Mesenchymal stem cell (in vitro differentiated cells and primary cell): ENCODE measurements at regions not wholly inside any gene's neighbourhood (a gene's known extent, or its start where the extent isn't known, plus 50 kb on each side); places are given as distances from the start of the nearest gene placed in this dataset.
"Not testable (repeated sequence)": the region's sequence is repeated elsewhere in the genome, so short reads cannot be mapped to it uniquely, and the experiment has no call there.

ENCODE experiments used
- DNase-seq: peaks from one replicate; pipeline ENCODE4 v3.0.0-alpha.2; 2013
- H2AFZ ChIP-seq: one replicate; pipeline ENCODE4 v1.6.1; 2013; ENCODE audit warnings: low read depth, mild to moderate bottlenecking, control low read depth, inconsistent platforms, low read length, moderate library complexity
- H2AK5ac ChIP-seq: 2 replicates; pipeline ENCODE4 v1.6.1; 2013; ENCODE audit warnings: low read length, moderate library complexity, mild to moderate bottlenecking, inconsistent platforms; ENCODE audit not compliant: severe bottlenecking
- H2BK120ac ChIP-seq: one replicate; pipeline ENCODE4 v1.6.1; 2013; ENCODE audit warnings: low read depth, mild to moderate bottlenecking, inconsistent platforms, low read length, moderate library complexity
- H2BK12ac ChIP-seq, 2 experiments: one replicate each; pipeline ENCODE4 v1.6.1; 2013; ENCODE audit warnings: inconsistent platforms in 2 of 2, low read length in 2 of 2, mild to moderate bottlenecking in 2 of 2, moderate library complexity in 2 of 2, control low read depth in 1 of 2
- H2BK15ac ChIP-seq: one replicate; pipeline ENCODE4 v1.6.1; 2013; ENCODE audit warnings: mild to moderate bottlenecking, low read depth, inconsistent platforms; ENCODE audit not compliant: poor library complexity, severe bottlenecking
- H2BK5ac ChIP-seq: 2 replicates; pipeline ENCODE4 v1.6.1; 2013; ENCODE audit warnings: low read depth, mild to moderate bottlenecking, low read length, control low read depth, inconsistent platforms; ENCODE audit not compliant: poor library complexity, severe bottlenecking
- H3K14ac ChIP-seq, 2 experiments: one replicate each; pipeline ENCODE4 v1.6.1; 2013; ENCODE audit warnings: inconsistent platforms in 2 of 2, low read length in 2 of 2, control low read depth in 1 of 2, mild to moderate bottlenecking in 1 of 2, moderate library complexity in 1 of 2
- H3K18ac ChIP-seq, 2 experiments: one replicate each; pipeline ENCODE4 v1.6.1; 2013; ENCODE audit warnings: inconsistent platforms in 2 of 2, low read length in 2 of 2, control low read depth in 1 of 2, low read depth in 1 of 2, mild to moderate bottlenecking in 1 of 2
- H3K23ac ChIP-seq, 2 experiments: one replicate each; pipeline ENCODE4 v1.6.1; 2013; ENCODE audit warnings: inconsistent platforms in 2 of 2, low read length in 2 of 2, mild to moderate bottlenecking in 2 of 2, moderate library complexity in 2 of 2, control low read depth in 1 of 2
- H3K27ac ChIP-seq: 2 replicates; pipeline ENCODE4 v1.5.1; 2013; ENCODE audit warnings: mild to moderate bottlenecking, moderate library complexity, low read length, control low read depth, inconsistent platforms; ENCODE audit not compliant: poor library complexity, severe bottlenecking
- H3K27me3 ChIP-seq, 2 experiments: 2 replicates each; pipeline versions ENCODE4 v1.6.1 to v1.7.0; 2013; ENCODE audit warnings: low read length in 2 of 2, mild to moderate bottlenecking in 2 of 2, moderate library complexity in 2 of 2, control low read depth in 1 of 2, inconsistent platforms in 1 of 2; ENCODE audit not compliant: control insufficient read depth in 1 of 2, insufficient read depth in 1 of 2
- H3K36me3 ChIP-seq, 2 experiments: 2 replicates each; pipeline versions ENCODE4 v1.6.1 to v1.7.0; 2013; ENCODE audit warnings: low read length in 2 of 2, control low read depth in 1 of 2, inconsistent platforms in 1 of 2, low read depth in 1 of 2, mild to moderate bottlenecking in 1 of 2; ENCODE audit not compliant: insufficient read depth in 2 of 2, control insufficient read depth in 1 of 2
- H3K4ac ChIP-seq, 2 experiments: one replicate each; pipeline ENCODE4 v1.6.1; 2013; ENCODE audit warnings: inconsistent platforms in 2 of 2, low read length in 2 of 2, mild to moderate bottlenecking in 2 of 2, moderate library complexity in 2 of 2, control low read depth in 1 of 2, low read depth in 1 of 2
- H3K4me1 ChIP-seq: 2 replicates; pipeline ENCODE4 v1.6.1; 2013; ENCODE audit warnings: low read depth, low read length, control low read depth; ENCODE audit not compliant: control insufficient read depth, insufficient read depth
- H3K4me2 ChIP-seq: 2 replicates; pipeline ENCODE4 v1.6.1; 2013; ENCODE audit warnings: low read length, mild to moderate bottlenecking, inconsistent platforms; ENCODE audit not compliant: poor library complexity, severe bottlenecking
- H3K4me3 ChIP-seq, 2 experiments: 2 replicates each; pipeline versions ENCODE4 v1.5.1 to v1.7.0; 2013; ENCODE audit warnings: low read length in 2 of 2, mild to moderate bottlenecking in 2 of 2, control low read depth in 1 of 2, low read depth in 1 of 2; ENCODE audit not compliant: insufficient read depth in 1 of 2
- H3K79me1 ChIP-seq: replicated peaks from 2 replicates; pipeline ENCODE4 v1.6.1; 2013; ENCODE audit warnings: mild to moderate bottlenecking, control low read depth, low read length, inconsistent platforms; ENCODE audit not compliant: poor library complexity, severe bottlenecking
- H3K9ac ChIP-seq: 2 replicates; pipeline ENCODE4 v1.7.0; 2013; ENCODE audit warnings: mild to moderate bottlenecking, low read length, moderate library complexity
- H3K9me3 ChIP-seq: 2 replicates; pipeline ENCODE4 v1.7.0; 2013; ENCODE audit warnings: mild to moderate bottlenecking, low read length; ENCODE audit not compliant: control insufficient read depth
- H4K8ac ChIP-seq: one replicate; pipeline ENCODE4 v1.6.1; 2013; ENCODE audit warnings: inconsistent platforms, mild to moderate bottlenecking, low read length, moderate library complexity
- H4K91ac ChIP-seq: one replicate; pipeline ENCODE4 v1.6.1; 2013; ENCODE audit warnings: mild to moderate bottlenecking, low read length, inconsistent platforms
- WGBS: methylation state at CpG from one replicate; pipeline ENCODE4 v1.1.7; 2013; ENCODE audit warnings: mixed read lengths; 5-methylcytosine and 5-hydroxymethylcytosine counted together

GRCh38 chr6:167216390-167217050, 58.7 kb upstream of the GPR31 start:
- not testable (repeated sequence) for H4K8ac ChIP-seq, DNase-seq, H2AFZ ChIP-seq, H3K79me1 ChIP-seq, H3K4me2 ChIP-seq, H3K4me1 ChIP-seq, H4K91ac ChIP-seq, H2AK5ac ChIP-seq, H3K27ac ChIP-seq, H3K23ac ChIP-seq, H2BK15ac ChIP-seq, H2BK120ac ChIP-seq, H3K36me3 ChIP-seq, H3K18ac ChIP-seq, H2BK12ac ChIP-seq, H3K14ac ChIP-seq, H3K9me3 ChIP-seq, H2BK5ac ChIP-seq, H3K4ac ChIP-seq, H3K4me3 ChIP-seq, H3K9ac ChIP-seq
- peaks cover 10 to 12% of the 10 kb centered on the region in 2 experiments for H3K27me3 ChIP-seq
- WGBS, result 88% methylated on average over 11 of the region's 15 CpGs

- not testable (repeated sequence) for H3K18ac ChIP-seq, H2BK120ac ChIP-seq, H3K9me3 ChIP-seq, H2BK5ac ChIP-seq, H3K14ac ChIP-seq, H3K4ac ChIP-seq, H2AK5ac ChIP-seq, H2BK12ac ChIP-seq, H3K9ac ChIP-seq, H4K91ac ChIP-seq, H3K4me3 ChIP-seq, H3K79me1 ChIP-seq, H2AFZ ChIP-seq, H4K8ac ChIP-seq, H3K4me2 ChIP-seq, H2BK15ac ChIP-seq, DNase-seq, H3K4me1 ChIP-seq, H3K23ac ChIP-seq, H3K27ac ChIP-seq, H3K27me3 ChIP-seq, H3K36me3 ChIP-seq
- 98% methylated on average over 4 of the region's 4 CpGs for WGBS
Observed at GRCh38 chr6:167217073-167217472, 59.3 kb upstream of the GPR31 start.

- 6% methylated on average over 2 of the region's 15 CpGs for WGBS
- not testable (repeated sequence) for H2AK5ac ChIP-seq
Observed at GRCh38 chr6:167217951-167218759, 60.4 kb upstream of the GPR31 start.

GRCh38 chr6:167219079-167219478, 61.3 kb upstream of the GPR31 start:
- H2BK5ac ChIP-seq, H3K9me3 ChIP-seq, H3K14ac ChIP-seq, H3K9ac ChIP-seq, H4K91ac ChIP-seq, H3K36me3 ChIP-seq, H3K23ac ChIP-seq, H4K8ac ChIP-seq, H3K18ac ChIP-seq, H3K4me1 ChIP-seq, H3K79me1 ChIP-seq, H2AK5ac ChIP-seq, H2BK12ac ChIP-seq, H2AFZ ChIP-seq, H3K4me3 ChIP-seq, H2BK120ac ChIP-seq, H3K4me2 ChIP-seq, H3K27ac ChIP-seq, H3K4ac ChIP-seq, H3K27me3 ChIP-seq, DNase-seq, H2BK15ac ChIP-seq: not testable (repeated sequence)
- 81% methylated on average over 4 of the region's 4 CpGs for WGBS

More at GRCh38 chr6:167217951-167218759, 60.4 kb upstream of the GPR31 start:
- H3K14ac ChIP-seq, H3K27ac ChIP-seq, H3K4ac ChIP-seq, H3K27me3 ChIP-seq, H3K18ac ChIP-seq, H2BK15ac ChIP-seq, H2BK120ac ChIP-seq, H4K91ac ChIP-seq, H3K23ac ChIP-seq, H3K79me1 ChIP-seq, H3K36me3 ChIP-seq, H3K4me2 ChIP-seq, H3K9ac ChIP-seq, H2AFZ ChIP-seq, H3K9me3 ChIP-seq, H2BK12ac ChIP-seq, H2BK5ac ChIP-seq, H3K4me3 ChIP-seq, H4K8ac ChIP-seq, H3K4me1 ChIP-seq: not testable (repeated sequence)
- peak; percentile 17 for DNase-seq
